GM23248 (cell line): ENCODE measurements at regions not wholly inside any gene's neighbourhood (a gene's known extent, or its start where the extent isn't known, plus 50 kb on each side); places are given as distances from the start of the nearest gene placed in this dataset.

ENCODE experiments used
- DNase-seq: peaks from one replicate; pipeline ENCODE4 v3.0.0-alpha.2; 2015
- H2AFZ ChIP-seq: fragments of 200-600 bp; sonication (generic); 2 replicates; pipeline ENCODE4 v1.6.1; 2016; ENCODE audit warnings: antibody characterized with exemption
- H3F3A ChIP-seq: fragments of 200-600 bp; sonication (generic); 2 replicates; pipeline ENCODE4 v1.6.1; 2016; ENCODE audit warnings: mild to moderate bottlenecking, antibody characterized with exemption, mixed run types; ENCODE audit not compliant: insufficient read depth
- H3K27ac ChIP-seq: fragments of 200-600 bp; sonication (generic); 2 replicates; pipeline ENCODE4 v1.5.1; 2016; ENCODE audit warnings: mild to moderate bottlenecking
- H3K27me3 ChIP-seq: fragments of 200-600 bp; sonication (generic); replicated peaks from 2 replicates; pipeline ENCODE4 v1.6.1; 2016; ENCODE audit warnings: mild to moderate bottlenecking; ENCODE audit not compliant: insufficient read depth
- H3K36me3 ChIP-seq: fragments of 200-600 bp; sonication (generic); 2 replicates; pipeline ENCODE4 v1.6.1; 2016; ENCODE audit warnings: low read depth, mild to moderate bottlenecking
- H3K4me1 ChIP-seq: fragments of 200-600 bp; sonication (generic); 2 replicates; pipeline ENCODE4 v1.6.1; 2016; ENCODE audit warnings: mild to moderate bottlenecking; ENCODE audit not compliant: insufficient read depth
- H3K4me2 ChIP-seq: fragments of 200-600 bp; sonication (generic); one replicate; pipeline ENCODE4 v1.6.1; 2016; ENCODE audit warnings: mild to moderate bottlenecking; ENCODE audit not compliant: unreplicated experiment
- H3K4me3 ChIP-seq: fragments of 200-600 bp; sonication (generic); 2 replicates; pipeline ENCODE4 v1.5.1; 2016; ENCODE audit warnings: mild to moderate bottlenecking
- H3K79me2 ChIP-seq: fragments of 200-600 bp; sonication (generic); 2 replicates; pipeline ENCODE4 v1.6.1; 2016; ENCODE audit warnings: mild to moderate bottlenecking; ENCODE audit not compliant: insufficient read depth
- H3K9ac ChIP-seq: fragments of 200-600 bp; sonication (generic); 2 replicates; pipeline ENCODE4 v1.6.1; 2016; ENCODE audit warnings: mild to moderate bottlenecking
- H3K9me2 ChIP-seq: fragments of 200-600 bp; sonication (generic); 2 replicates; pipeline ENCODE4 v1.6.1; 2016; ENCODE audit warnings: mixed run types, mild to moderate bottlenecking, moderate library complexity; ENCODE audit not compliant: insufficient read depth
- H3K9me3 ChIP-seq: fragments of 200-600 bp; sonication (generic); one replicate; pipeline ENCODE4 v1.6.1; 2017; ENCODE audit warnings: low read depth
- H4K20me1 ChIP-seq: fragments of 200-600 bp; sonication (generic); 2 replicates; pipeline ENCODE4 v1.6.0; 2016; ENCODE audit not compliant: insufficient read depth
- EZH2 ChIP-seq: fragments of 200-600 bp; sonication (generic); IDR thresholded peaks from 2 replicates; pipeline ENCODE4 v1.6.1; 2018; ENCODE audit warnings: antibody characterized with exemption, mild to moderate bottlenecking; ENCODE audit not compliant: insufficient read depth, poor library complexity, severe bottlenecking
- EZH2phosphoT487 ChIP-seq: fragments of 200-600 bp; sonication (generic); IDR thresholded peaks from 2 replicates; pipeline ENCODE4 v1.6.1; 2018; ENCODE audit warnings: antibody characterized with exemption, moderate library complexity, mild to moderate bottlenecking, low read depth; ENCODE audit not compliant: insufficient read depth
- WGBS, 2 experiments: methylation state at CpG; one replicate each; pipeline ENCODE4 v1.1.6; 2015 to 2017; ENCODE audit warnings: low lambda C conversion rate in 2 of 2, low coverage in 1 of 2; ENCODE audit errors: missing lambda C conversion rate in 2 of 2; 5-methylcytosine and 5-hydroxymethylcytosine counted together
- in situ Hi-C: fragments of 300-500 bp; cut with MboI; formaldehyde crosslinking; loops from 2 replicates; pipeline ENCODE4 v1.15.0; 2020

- Histone ChIP-seq H3K4me2 (no peak overlapping the region), H2AFZ (no peak overlapping the region), H3K27ac (no peak overlapping the region), H3F3A (no peaks in the 10 kb centered on the region), H3K9me2 (no peaks in the 10 kb centered on the region), H3K27me3 (no peaks in the 10 kb centered on the region), H3K36me3 (no peaks in the 10 kb centered on the region), H4K20me1 (no peaks in the 10 kb centered on the region), H3K9ac (no peak overlapping the region), H3K4me3 (no peak overlapping the region), H3K9me3 (no peaks in the 10 kb centered on the region), H3K79me2 (no peaks in the 10 kb centered on the region), H3K4me1 (no peaks in the 10 kb centered on the region)
- TF ChIP-seq EZH2: no peak
- in situ Hi-C loops: no loop called here
- DNase-seq: no peak
- 2 to 6% methylated on average over 3 of the region's 3 CpGs for WGBS, 2 experiments
Observed at GRCh38 chr2:209238765-209239584, 184.9 kb upstream of the MAP2 start.

DNA sequence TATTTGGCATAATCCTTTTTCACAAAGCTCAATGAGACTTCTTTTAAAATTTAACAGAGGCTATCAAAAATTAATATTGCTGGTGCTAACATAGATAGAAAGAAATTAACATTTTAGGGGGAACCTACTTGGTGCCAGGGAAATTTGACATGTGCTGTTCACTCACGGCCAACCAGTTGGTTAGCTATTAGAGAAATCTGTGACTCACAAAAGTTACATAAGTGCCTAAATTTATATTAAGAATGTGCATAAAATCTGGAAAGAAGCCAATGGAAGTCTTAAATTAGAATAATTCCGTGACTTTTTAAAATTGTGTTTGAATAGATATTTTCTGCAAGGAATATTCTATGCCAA, 184.3 kb upstream of the MAP2 start:
- H3K79me2 ChIP-seq: no peaks in the 10 kb centered on the region
- H3K27ac ChIP-seq: no peak overlapping the region
- no peaks in the 10 kb centered on the region for H4K20me1 ChIP-seq
- H3K9me2 ChIP-seq: no peaks in the 10 kb centered on the region
- no peak for DNase-seq
- H2AFZ ChIP-seq: no peak overlapping the region
- 12 to 16% methylated on average over 2 of the region's 2 CpGs for WGBS, 2 experiments
- no peak for TF ChIP-seq EZH2phosphoT487
- TF ChIP-seq EZH2: no peak
- no peak overlapping the region for H3K4me3 ChIP-seq
- no peak overlapping the region for H3K4me2 ChIP-seq
- H3K4me1 ChIP-seq: no peaks in the 10 kb centered on the region
- no peaks in the 10 kb centered on the region for H3K27me3 ChIP-seq
- no peaks in the 10 kb centered on the region for H3F3A ChIP-seq
- H3K9ac ChIP-seq: no peak overlapping the region
- in situ Hi-C loops: no loop called here
- no peaks in the 10 kb centered on the region for H3K36me3 ChIP-seq
- no peaks in the 10 kb centered on the region for H3K9me3 ChIP-seq

- DNase-seq: no peak
- WGBS, 2 experiments: 0 to 3% methylated on average over 1 of the region's 1 CpG
Observed at GRCh38 chr2:209240204-209240603, 183.6 kb upstream of the MAP2 start.

GRCh38 chr2:209253544-209253943, 170.3 kb upstream of the MAP2 start:
- no peak overlapping the region for H3K4me2 ChIP-seq
- H3K9ac ChIP-seq: no peak overlapping the region
- H3F3A ChIP-seq: no peaks in the 10 kb centered on the region
- no peaks in the 10 kb centered on the region for H3K27me3 ChIP-seq
- no peaks in the 10 kb centered on the region for H3K9me3 ChIP-seq
- no peaks in the 10 kb centered on the region for H4K20me1 ChIP-seq
- TF ChIP-seq EZH2 (no peak), EZH2phosphoT487 (no peak)
- no peaks in the 10 kb centered on the region for H3K4me1 ChIP-seq
- no peaks in the 10 kb centered on the region for H3K36me3 ChIP-seq
- H3K79me2 ChIP-seq: no peaks in the 10 kb centered on the region
- no peaks in the 10 kb centered on the region for H3K9me2 ChIP-seq
- no peak overlapping the region for H3K27ac ChIP-seq
- 17 to 31% methylated on average over 2 of the region's 2 CpGs for WGBS, 2 experiments
- in situ Hi-C loops: no loop called here
- H2AFZ ChIP-seq: no peak overlapping the region
- no peak for DNase-seq
- no peak overlapping the region for H3K4me3 ChIP-seq

More at GRCh38 chr2:209240204-209240603, 183.6 kb upstream of the MAP2 start:
- H3K9me2 ChIP-seq: no peaks in the 10 kb centered on the region
- no peaks in the 10 kb centered on the region for H3K4me1 ChIP-seq
- H3K36me3 ChIP-seq: no peaks in the 10 kb centered on the region
- H3K9ac ChIP-seq: no peak overlapping the region
- H3F3A ChIP-seq: no peaks in the 10 kb centered on the region
- H3K4me2 ChIP-seq: no peak overlapping the region
- H3K27ac ChIP-seq: no peak overlapping the region
- H2AFZ ChIP-seq: no peak overlapping the region
- no peak overlapping the region for H3K4me3 ChIP-seq
- TF ChIP-seq EZH2 (no peak), EZH2phosphoT487 (no peak)
- H4K20me1 ChIP-seq: no peaks in the 10 kb centered on the region
- H3K79me2 ChIP-seq: no peaks in the 10 kb centered on the region
- in situ Hi-C loops: no loop called here
- H3K9me3 ChIP-seq: no peaks in the 10 kb centered on the region
- H3K27me3 ChIP-seq: no peaks in the 10 kb centered on the region

DNA sequence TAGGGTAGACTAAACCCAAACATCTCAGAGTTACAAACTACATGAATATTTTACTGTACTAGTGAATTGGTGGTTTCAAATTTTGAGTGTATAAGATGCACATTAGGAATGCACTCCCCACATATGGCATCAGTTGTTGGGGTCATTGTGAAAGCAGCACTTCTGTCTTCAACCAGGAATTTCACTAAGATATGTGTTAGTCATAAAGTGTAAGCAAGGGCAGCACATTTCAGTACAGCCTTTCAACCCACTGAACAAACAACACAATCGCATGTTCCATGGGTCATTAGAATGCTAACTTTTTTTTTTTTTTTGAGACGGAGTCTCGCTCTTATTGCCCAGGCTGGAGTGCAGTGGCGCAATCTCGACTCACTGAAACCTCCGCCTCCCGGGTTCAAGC, 164.1 kb upstream of the MAP2 start:
- Histone ChIP-seq H3K4me3 (no peak overlapping the region), H3K27me3 (no peaks in the 10 kb centered on the region), H3K27ac (no peak overlapping the region), H3K79me2 (no peaks in the 10 kb centered on the region), H3K9me2 (no peaks in the 10 kb centered on the region), H3F3A (no peaks in the 10 kb centered on the region), H3K9ac (no peak overlapping the region), H3K36me3 (no peaks in the 10 kb centered on the region), H3K4me2 (no peak overlapping the region), H3K9me3 (no peaks in the 10 kb centered on the region), H2AFZ (no peak overlapping the region), H3K4me1 (no peaks in the 10 kb centered on the region), H4K20me1 (no peaks in the 10 kb centered on the region)
- no peak for TF ChIP-seq EZH2
- 72 to 75% methylated on average over 6 to 7 of the region's 7 CpGs for WGBS, 2 experiments
- in situ Hi-C loops: no loop called here
- DNase-seq: no peak
